RKO (cell line): ENCODE measurements at regions not wholly inside any gene's neighbourhood (a gene's known extent, or its start where the extent isn't known, plus 50 kb on each side); places are given as distances from the start of the nearest gene placed in this dataset.
A peak's percentile ranks its signal among the peaks of the same experiment; 100 is the strongest.

Source experiments
- DNase-seq: peaks from one replicate; pipeline ENCODE4 v3.0.0-alpha.2; 2016; ENCODE audit warnings: low spot score

DNA sequence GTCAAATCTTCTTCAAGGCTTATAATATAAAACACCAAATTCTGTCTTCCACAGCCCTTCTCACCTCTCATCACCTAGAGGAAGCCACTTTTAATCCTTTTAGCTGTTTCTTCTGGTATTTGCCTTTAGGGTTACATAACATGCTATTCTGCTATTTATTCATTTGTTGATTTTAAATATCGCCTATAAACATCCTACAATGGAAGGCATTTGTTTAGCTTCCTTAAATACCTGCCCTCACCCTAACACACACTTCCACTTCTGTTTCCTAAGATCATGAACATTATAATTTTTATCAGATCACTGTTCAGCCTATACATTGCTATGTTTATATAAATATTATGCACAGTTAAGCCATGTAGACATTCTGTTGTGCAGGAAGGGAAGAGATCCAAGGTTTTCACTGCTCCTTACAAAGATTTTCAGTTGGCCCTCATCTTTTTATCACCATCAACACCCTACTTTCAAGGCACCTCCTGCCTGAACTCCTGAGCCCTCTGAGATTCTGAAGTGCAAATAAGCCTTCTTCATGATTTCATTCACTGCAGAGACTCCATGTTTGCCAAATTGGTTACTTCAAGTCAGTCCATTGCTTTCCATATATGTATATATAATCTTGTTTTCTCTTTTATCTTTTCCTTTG lies 356.9 kb upstream of the ACTBL2 start:
- DNase-seq: no peak

GRCh38 chr5:57839025-57839424 lies 356.4 kb upstream of the ACTBL2 start:
- DNase-seq: no peak

DNA sequence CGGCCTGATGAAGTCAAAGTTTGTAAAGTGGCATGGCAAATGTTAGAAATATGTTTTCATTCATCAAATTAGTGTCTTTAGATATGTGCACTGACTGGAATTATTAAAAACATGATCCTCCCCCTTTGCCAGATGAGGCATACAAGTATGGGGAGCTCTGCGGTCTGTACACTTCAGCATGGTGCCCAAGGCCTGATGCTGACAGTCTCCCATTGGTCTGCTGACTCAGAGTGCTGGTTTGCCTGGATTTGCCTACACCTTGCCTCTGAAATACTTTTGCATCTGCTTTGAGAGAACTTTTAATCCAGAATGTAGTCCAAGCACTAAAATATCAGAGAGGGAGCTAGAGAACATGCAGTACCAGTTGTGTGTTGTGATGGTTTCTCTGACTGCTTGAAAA lies 354.3 kb upstream of the ACTBL2 start:
- no peak for DNase-seq

DNA sequence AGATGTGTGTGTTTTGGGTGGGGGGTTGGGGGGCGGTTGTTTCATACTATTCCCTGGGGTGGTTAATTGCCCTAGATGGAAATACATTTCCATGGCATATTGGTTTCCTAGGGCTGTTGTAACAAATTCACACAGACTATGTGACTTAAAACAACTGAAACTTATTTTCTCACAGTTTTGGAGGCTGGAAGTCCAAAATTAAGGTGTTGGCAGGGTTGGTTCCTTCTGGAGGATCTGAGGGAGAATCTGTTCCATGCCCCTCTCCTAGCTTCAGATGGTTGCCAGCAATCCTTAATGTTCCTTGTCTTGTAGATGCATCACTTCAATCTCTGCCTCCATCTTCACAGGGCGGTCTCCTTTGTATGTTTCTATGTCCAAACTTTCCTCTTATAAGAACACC lies 353.7 kb upstream of the ACTBL2 start:
- DNase-seq: no peak

DNA sequence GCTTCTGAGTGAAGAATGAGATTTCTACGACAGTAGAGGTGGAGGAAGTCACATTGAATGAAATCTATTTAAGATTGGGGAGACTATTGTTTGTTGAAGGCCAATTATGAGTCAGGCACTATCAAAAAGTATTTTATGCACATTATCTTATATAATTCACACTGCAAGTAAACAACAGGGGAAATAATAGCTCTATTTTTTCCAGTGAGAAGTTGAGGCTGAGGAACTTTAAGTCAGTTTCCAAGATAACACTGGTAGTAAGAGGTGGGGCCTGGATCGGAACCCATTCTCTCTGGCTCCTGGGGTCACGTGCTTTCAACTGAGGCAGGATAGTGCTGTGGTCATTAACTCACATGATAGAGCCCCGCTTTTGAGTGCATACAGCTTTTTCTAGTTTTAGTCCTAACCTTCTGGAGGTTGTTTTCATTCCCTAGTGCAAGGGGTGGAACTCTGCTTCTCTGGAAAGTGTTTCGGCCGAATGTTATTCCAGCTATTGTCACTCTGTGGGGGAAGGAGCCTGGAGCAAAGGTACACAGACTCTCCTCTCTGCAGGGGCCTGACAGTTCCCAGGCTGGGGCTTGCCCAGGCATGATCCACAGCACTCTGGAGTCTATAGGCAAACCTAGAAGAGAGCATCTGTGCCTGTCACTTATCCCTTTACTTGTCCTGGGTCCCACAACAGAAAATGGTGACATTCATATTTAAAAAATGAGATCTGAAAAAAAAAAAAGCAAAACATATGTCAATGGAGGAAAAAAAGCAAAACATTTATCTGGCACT lies 352.4 kb upstream of the ACTBL2 start:
- no peak for DNase-seq

DNA sequence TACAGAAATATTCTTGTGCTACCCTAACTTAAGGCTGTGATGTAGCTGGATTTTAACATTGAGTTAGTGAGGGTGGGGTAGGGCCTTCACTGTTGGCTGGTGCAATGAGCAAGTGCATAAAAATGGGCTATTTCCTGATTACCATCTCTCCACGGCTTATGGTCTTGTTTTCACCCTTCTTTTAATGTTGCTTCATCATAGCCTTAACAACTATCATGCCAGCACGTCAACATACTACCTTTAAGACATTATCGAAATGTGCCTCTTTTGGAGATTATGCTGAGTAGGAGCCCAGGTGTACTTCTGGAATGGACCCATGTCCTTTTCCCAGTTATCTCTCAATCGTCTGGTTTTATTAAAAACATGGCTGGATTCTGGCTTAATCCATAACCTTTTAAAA lies 350.9 kb upstream of the ACTBL2 start:
- no peak for DNase-seq

- DNase-seq: no peak
Observed at GRCh38 chr5:57832875-57833274, 350.3 kb upstream of the ACTBL2 start.

DNA sequence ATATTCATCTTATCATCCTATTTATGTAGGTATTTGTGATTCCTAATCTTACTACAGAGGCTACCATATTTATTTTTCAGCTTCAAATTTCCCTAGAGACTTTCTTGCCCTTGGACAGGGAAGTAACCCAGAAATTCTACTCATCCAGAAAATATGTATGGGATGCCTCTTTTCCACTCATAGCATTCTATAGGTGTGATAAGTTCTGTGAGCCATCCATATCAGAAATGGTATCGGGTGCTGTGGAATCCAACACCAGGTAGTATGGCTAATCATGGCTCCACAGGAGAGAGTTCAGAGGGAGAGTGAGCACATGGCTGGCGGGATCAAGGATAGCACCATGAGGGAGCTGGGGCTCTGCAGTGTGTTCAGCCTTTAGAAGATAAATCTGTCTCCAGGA lies 349.3 kb upstream of the ACTBL2 start:
- no peak for DNase-seq

DNA sequence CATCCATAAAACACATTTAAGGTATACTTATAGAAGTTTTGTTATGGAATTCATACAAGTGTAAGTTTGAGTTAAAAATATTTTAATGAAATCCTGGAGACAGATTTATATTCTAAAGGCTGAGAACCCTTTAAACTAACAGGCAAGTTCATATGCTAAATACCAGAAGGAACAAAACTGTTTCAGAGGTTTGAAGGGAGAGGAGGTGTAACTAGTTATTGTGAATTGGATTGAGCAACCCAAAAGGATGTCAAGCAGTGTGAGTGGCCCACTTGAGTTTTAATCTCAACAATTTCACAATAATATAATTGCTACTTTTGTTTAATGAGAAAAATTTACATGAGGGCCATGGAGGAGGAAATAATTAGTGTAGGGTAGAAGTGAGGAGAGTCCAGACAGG lies 348.5 kb upstream of the ACTBL2 start:
- no peak for DNase-seq

- DNase-seq: no peak
Observed at GRCh38 chr5:57828221-57828620, 345.6 kb upstream of the ACTBL2 start.

DNA sequence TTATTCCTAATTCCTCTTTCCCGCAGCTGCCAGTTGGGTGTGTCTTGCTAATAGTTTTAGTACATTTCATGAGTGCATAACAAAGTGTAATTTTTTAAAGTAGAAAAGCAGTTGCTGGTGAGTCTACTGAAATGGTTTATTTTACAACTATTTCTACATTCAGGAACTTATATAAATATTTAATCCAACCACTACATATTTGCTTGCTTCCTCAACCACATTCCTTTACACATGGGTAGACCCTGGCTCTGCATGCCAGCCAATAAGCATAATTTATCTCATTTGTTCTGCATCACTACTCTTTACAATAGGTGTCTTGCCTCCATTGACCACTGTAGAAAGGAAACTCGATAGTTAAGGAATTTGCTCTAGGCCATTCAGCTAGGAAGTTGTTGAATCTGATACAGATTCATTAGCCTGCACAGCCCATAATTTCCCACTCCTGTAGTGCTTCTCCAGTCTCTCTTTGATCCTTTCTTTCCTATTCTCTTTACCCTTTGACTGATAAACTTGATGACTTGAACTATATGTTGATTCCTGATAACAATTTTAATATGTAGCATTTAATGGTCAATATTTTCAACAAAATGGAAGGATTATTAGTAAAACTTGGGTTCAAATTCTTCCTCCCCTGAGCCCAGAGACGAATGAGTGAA lies 342.5 kb upstream of the ACTBL2 start:
- no peak for DNase-seq

DNA sequence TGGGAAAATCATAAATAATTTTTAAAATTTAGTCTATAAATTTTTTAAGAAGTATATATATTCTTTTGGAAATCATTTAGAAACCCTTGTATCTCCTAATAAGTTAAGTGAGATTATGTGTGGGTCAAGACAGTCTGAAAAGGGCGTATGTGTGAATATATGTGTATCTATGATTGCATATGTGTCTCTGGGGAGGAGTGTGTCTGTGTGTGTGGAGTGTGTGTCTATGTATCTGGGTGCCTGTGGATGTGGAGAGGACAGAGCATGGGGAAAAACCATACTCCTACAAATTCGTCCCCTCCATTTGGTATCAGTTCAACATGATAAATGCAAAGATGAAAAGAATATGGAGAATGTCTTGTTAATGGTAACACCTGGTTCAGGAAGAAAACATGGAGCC lies 342.0 kb upstream of the ACTBL2 start:
- DNase-seq: no peak

DNA sequence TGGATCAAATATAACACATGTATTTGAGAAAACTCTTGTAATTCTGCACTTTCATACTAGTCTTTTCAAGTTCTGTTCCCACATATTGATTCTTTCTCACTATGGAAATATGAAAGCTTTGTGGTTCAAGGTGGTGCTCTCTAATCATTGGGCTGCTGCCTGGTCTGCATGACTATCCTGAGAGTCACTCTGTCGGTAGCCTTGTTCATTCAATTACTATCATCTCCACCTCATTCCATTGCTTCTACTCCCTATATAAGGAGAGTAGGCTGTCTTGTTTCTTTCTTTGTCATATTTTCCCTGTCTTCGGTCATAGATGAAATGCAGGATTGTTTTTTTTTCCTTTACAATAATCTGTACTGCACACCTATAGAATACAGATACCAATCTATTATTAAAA lies 341.4 kb upstream of the ACTBL2 start:
- DNase-seq: peak; percentile 5

DNA sequence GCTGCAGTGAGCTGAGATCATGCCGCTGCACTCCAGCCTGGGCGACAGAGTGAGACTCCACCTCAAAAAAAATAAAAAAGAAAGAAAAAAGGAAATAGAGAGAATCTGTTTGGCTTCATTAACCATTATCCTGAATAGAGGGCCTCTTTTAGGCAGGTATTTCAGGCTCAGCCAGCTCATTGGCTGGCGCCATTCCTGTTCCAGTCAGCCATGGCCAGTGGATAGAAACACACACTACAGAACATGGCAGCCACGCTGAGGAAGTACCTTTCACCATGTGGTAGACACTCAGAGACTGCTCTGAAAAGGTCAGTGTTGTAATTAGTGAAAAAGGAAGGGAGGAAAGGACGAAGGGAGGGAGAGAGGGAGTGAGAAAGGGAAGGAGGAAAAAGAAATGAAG lies 340.0 kb upstream of the ACTBL2 start:
- no peak for DNase-seq

GRCh38 chr5:57818397-57818796 lies 335.8 kb upstream of the ACTBL2 start:
- no peak for DNase-seq

- no peak for DNase-seq
Observed at GRCh38 chr5:57817924-57818323, 335.3 kb upstream of the ACTBL2 start.

GRCh38 chr5:57817001-57817453 lies 334.4 kb upstream of the ACTBL2 start:
- no peak for DNase-seq

DNA sequence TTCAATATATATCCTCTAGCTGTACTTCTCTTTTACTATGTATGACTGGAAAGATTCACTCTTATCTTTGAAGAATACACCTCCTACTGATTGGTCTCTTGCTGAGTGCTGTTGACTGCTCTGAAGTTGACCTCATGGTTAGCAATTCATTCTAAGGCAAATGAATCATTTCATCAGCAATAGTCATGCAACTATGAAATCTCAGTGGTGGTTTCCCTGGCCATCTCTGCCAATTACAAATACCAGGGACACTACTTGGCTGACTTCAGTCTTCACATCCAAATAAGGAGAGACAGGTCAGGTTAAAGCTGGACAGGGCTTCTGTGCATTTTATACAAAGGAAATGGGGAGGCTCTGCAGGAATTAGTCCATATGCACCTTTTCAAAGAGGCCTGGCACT lies 333.5 kb upstream of the ACTBL2 start:
- peak; percentile 82 for DNase-seq

DNA sequence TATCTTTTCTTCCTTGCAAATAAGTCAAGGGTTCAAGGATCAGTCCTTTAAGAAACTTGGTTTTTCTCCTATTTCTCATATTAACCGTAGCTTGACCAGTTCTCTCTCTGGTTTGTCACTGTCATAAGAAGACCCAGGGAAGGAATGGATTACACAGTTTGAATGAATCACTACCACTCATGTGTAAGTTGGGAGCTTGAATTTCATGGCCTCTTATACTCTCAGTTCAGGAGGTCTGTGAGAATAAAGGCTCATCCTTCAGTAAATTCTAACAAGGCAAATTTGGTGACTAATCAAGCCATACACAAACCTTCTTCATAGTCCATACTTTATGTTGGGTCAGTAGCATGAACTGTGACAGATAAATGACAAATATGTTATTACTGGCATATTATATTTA lies 323.1 kb upstream of the ACTBL2 start:
- DNase-seq: no peak

DNA sequence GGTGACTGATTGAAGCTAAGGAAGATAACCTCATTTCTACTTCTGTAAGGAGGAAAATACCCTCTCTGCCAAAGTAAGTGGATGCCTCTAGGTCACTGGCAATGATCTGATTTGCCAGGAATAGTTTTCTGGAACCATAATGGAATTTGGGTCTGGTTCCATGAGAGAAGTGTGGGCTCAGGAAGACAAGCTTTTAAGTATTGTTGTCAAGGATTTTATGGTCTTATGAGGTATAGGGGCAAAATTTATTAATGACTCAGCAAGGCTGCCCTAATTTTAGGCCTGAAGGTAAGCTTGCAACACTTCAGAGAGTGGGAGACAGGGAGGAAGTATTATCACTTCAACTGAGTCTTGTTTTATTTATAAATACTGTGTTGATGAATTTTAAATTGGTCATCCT lies 322.6 kb upstream of the ACTBL2 start:
- DNase-seq: no peak

DNA sequence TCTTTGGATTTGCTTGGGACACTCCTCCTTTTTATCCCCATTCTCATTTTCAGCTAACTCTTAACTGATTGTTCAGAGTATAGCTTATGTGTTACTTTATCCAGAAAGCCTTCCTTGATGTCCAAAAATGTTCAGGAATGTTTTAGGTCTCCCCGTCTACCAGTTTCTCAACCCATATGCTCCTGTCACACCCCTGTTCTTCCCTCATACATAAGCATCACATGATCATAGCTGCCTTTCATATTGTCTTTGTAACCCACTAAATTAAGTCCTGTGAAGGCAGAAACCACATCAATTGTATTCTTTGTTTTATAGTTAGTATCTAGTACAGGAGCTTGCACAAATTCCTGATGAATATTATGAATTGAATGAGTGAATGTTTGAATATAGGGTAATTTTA lies 321.9 kb upstream of the ACTBL2 start:
- no peak for DNase-seq

DNA sequence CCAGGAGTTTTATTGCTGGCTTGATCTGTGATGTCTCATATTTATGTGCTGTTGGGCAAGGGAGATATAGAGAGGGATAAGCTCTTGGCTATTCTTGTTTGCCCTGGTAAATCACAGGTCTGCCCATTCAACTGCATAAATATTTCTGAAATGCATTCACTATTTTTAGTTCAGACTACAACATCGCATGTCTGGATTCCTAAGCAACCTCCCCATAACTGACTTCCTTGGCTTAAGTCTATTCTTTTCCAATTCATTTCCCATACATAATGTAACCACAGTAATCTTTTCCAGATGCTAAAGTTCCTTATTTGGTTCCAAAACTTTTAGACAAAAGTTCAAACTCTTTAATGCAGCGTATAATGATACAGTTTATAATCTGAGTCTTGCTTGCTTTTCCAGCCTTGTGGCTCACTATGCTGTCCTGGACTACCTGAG lies 321.4 kb upstream of the ACTBL2 start:
- DNase-seq: no peak

DNA sequence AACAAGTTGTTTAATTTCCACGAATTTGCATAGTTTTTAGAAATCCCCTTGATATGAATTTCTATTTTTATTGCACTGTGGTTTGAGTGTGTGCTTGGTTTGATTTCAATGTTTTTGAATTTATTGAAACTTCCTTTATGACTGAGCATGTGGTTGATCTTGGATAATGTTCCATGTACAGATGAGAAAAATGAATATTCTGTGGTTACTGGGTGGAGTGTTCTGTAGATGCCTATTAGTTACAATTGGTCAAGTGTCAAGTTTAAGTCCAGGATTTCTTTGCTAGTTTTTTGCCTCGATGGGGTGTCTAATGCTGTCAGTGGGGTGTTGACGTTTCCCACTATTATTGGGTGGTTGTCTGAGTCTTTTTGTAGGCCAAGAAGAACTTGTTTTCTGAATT lies 319.5 kb upstream of the ACTBL2 start:
- DNase-seq: no peak
